ENCODE measurements at regions not wholly inside any gene's neighbourhood (a gene's known extent, or its start where the extent isn't known, plus 50 kb on each side); places are given as distances from the start of the nearest gene placed in this dataset.

- no peak overlapping the region for H2BK120ac ChIP-seq (ENCODE audit: low read depth, low read length)
- no peak overlapping the region for H2BK12ac ChIP-seq (ENCODE audit: low read length in 2 of 2)
- no peak overlapping the region for H2BK5ac ChIP-seq (ENCODE audit: low read depth, low read length, poor library complexity, severe bottlenecking)
- no peak overlapping the region for H4K91ac ChIP-seq (ENCODE audit: low read length)
- no peak overlapping the region for H3K4me3 ChIP-seq (ENCODE audit: insufficient read depth in 1 of 2, low read depth in 1 of 2, low read length in 2 of 2)
- no peak overlapping the region for H3K23ac ChIP-seq (ENCODE audit: low read length in 2 of 2)
- peaks cover 26% of the 10 kb centered on the region for H3K9me3 ChIP-seq (ENCODE audit: control insufficient read depth, low read length)
- 60% methylated on average over 1 of the region's 1 CpG for WGBS
- H4K8ac ChIP-seq (ENCODE audit: low read length): no peak overlapping the region
- H3K27me3 ChIP-seq (ENCODE audit: control insufficient read depth in 1 of 2, insufficient read depth in 1 of 2, low read length in 2 of 2): no peaks in the 10 kb centered on the region
- H3K4me2 ChIP-seq (ENCODE audit: low read length, poor library complexity, severe bottlenecking): no peak overlapping the region
- H3K4ac ChIP-seq (ENCODE audit: low read depth in 1 of 2, low read length in 2 of 2): no peak overlapping the region
- H3K4me1 ChIP-seq (ENCODE audit: control insufficient read depth, insufficient read depth, low read depth, low read length): no peaks in the 10 kb centered on the region
- H3K36me3 ChIP-seq (ENCODE audit: control insufficient read depth in 1 of 2, insufficient read depth in 2 of 2, low read depth in 1 of 2, low read length in 2 of 2): no peaks in the 10 kb centered on the region
- no peak overlapping the region for H2BK15ac ChIP-seq (ENCODE audit: low read depth, poor library complexity, severe bottlenecking)
- H3K9ac ChIP-seq (ENCODE audit: low read length): no peak overlapping the region
- H3K27ac ChIP-seq (ENCODE audit: low read length, poor library complexity, severe bottlenecking): no peak overlapping the region
- no peak overlapping the region for H3K18ac ChIP-seq (ENCODE audit: low read depth in 1 of 2, low read length in 2 of 2)
- H3K14ac ChIP-seq (ENCODE audit: low read length in 2 of 2): no peak overlapping the region
- no peak overlapping the region for H2AFZ ChIP-seq (ENCODE audit: low read depth, low read length)
- no peak for DNase-seq
- no peaks in the 10 kb centered on the region for H3K79me1 ChIP-seq (replicated peaks; ENCODE audit: low read length, poor library complexity, severe bottlenecking)
- H2AK5ac ChIP-seq (ENCODE audit: low read length, severe bottlenecking): no peak overlapping the region
Observed at GRCh38 chr18:42444349-42444748, 489.3 kb downstream of the PIK3C3 start.

- no peak overlapping the region for H3K27ac ChIP-seq (ENCODE audit: low read length, poor library complexity, severe bottlenecking)
- no peak overlapping the region for H3K14ac ChIP-seq (ENCODE audit: low read length in 2 of 2)
- no peak for DNase-seq
- no peak overlapping the region for H3K18ac ChIP-seq (ENCODE audit: low read depth in 1 of 2, low read length in 2 of 2)
- no peak overlapping the region for H3K4me3 ChIP-seq (ENCODE audit: insufficient read depth in 1 of 2, low read depth in 1 of 2, low read length in 2 of 2)
- H4K8ac ChIP-seq (ENCODE audit: low read length): no peak overlapping the region
- no peak overlapping the region for H2BK5ac ChIP-seq (ENCODE audit: low read depth, low read length, poor library complexity, severe bottlenecking)
- no peak overlapping the region for H3K4me2 ChIP-seq (ENCODE audit: low read length, poor library complexity, severe bottlenecking)
- H2BK120ac ChIP-seq (ENCODE audit: low read depth, low read length): no peak overlapping the region
- H3K4me1 ChIP-seq (ENCODE audit: control insufficient read depth, insufficient read depth, low read depth, low read length): no peaks in the 10 kb centered on the region
- no peak overlapping the region for H2AK5ac ChIP-seq (ENCODE audit: low read length, severe bottlenecking)
- H2BK15ac ChIP-seq (ENCODE audit: low read depth, poor library complexity, severe bottlenecking): no peak overlapping the region
- H2BK12ac ChIP-seq (ENCODE audit: low read length in 2 of 2): no peak overlapping the region
- H3K23ac ChIP-seq (ENCODE audit: low read length in 2 of 2): no peak overlapping the region
- H2AFZ ChIP-seq (ENCODE audit: low read depth, low read length): no peak overlapping the region
- no peaks in the 10 kb centered on the region for H3K27me3 ChIP-seq (ENCODE audit: control insufficient read depth in 1 of 2, insufficient read depth in 1 of 2, low read length in 2 of 2)
- 90% methylated on average over 2 of the region's 2 CpGs for WGBS
- no peaks in the 10 kb centered on the region for H3K36me3 ChIP-seq (ENCODE audit: control insufficient read depth in 1 of 2, insufficient read depth in 2 of 2, low read depth in 1 of 2, low read length in 2 of 2)
- peaks cover 26% of the 10 kb centered on the region for H3K9me3 ChIP-seq (ENCODE audit: control insufficient read depth, low read length)
- no peak overlapping the region for H3K4ac ChIP-seq (ENCODE audit: low read depth in 1 of 2, low read length in 2 of 2)
- H3K9ac ChIP-seq (ENCODE audit: low read length): no peak overlapping the region
- H4K91ac ChIP-seq (ENCODE audit: low read length): no peak overlapping the region
- H3K79me1 ChIP-seq (replicated peaks; ENCODE audit: low read length, poor library complexity, severe bottlenecking): no peaks in the 10 kb centered on the region
Observed at GRCh38 chr18:42445359-42445758, 490.3 kb downstream of the PIK3C3 start.

GRCh38 chr18:42446195-42446594 lies 491.2 kb downstream of the PIK3C3 start:
- DNase-seq: peak; percentile 90
- Histone ChIP-seq H3K18ac (ENCODE audit: low read depth in 1 of 2, low read length in 2 of 2) (no peak overlapping the region), H3K4me3 (ENCODE audit: insufficient read depth in 1 of 2, low read depth in 1 of 2, low read length in 2 of 2) (no peak overlapping the region), H3K79me1 (replicated peaks; ENCODE audit: low read length, poor library complexity, severe bottlenecking) (no peaks in the 10 kb centered on the region), H2BK15ac (ENCODE audit: low read depth, poor library complexity, severe bottlenecking) (no peak overlapping the region), H3K4me2 (ENCODE audit: low read length, poor library complexity, severe bottlenecking) (no peak overlapping the region), H3K27me3 (ENCODE audit: control insufficient read depth in 1 of 2, insufficient read depth in 1 of 2, low read length in 2 of 2) (no peaks in the 10 kb centered on the region), H2BK5ac (ENCODE audit: low read depth, low read length, poor library complexity, severe bottlenecking) (no peak overlapping the region), H3K23ac (ENCODE audit: low read length in 2 of 2) (no peak overlapping the region), H3K4me1 (ENCODE audit: control insufficient read depth, insufficient read depth, low read depth, low read length) (no peaks in the 10 kb centered on the region), H4K91ac (ENCODE audit: low read length) (no peak overlapping the region), H3K4ac (ENCODE audit: low read depth in 1 of 2, low read length in 2 of 2) (no peak overlapping the region), H2BK120ac (ENCODE audit: low read depth, low read length) (no peak overlapping the region), H2AK5ac (ENCODE audit: low read length, severe bottlenecking) (no peak overlapping the region), H3K9ac (ENCODE audit: low read length) (peak overlapping the region; percentile 50), H3K9me3 (ENCODE audit: control insufficient read depth, low read length) (peaks cover 26% of the 10 kb centered on the region), H2AFZ (ENCODE audit: low read depth, low read length) (no peak overlapping the region), H2BK12ac (ENCODE audit: low read length in 2 of 2) (no peak overlapping the region), H3K36me3 (ENCODE audit: control insufficient read depth in 1 of 2, insufficient read depth in 2 of 2, low read depth in 1 of 2, low read length in 2 of 2) (no peaks in the 10 kb centered on the region), H4K8ac (ENCODE audit: low read length) (no peak overlapping the region), H3K27ac (ENCODE audit: low read length, poor library complexity, severe bottlenecking) (peak overlapping the region; percentile 96), H3K14ac (ENCODE audit: low read length in 2 of 2) (no peak overlapping the region)

- WGBS: 95% methylated on average over 1 of the region's 1 CpG
- peak overlapping the region; percentile 97 for H2AK5ac ChIP-seq (ENCODE audit: low read length, severe bottlenecking)
Observed at GRCh38 chr18:42447688-42448087, 492.7 kb downstream of the PIK3C3 start.

More at GRCh38 chr18:42447688-42448087, 492.7 kb downstream of the PIK3C3 start:
- H2BK120ac ChIP-seq (ENCODE audit: low read depth, low read length): no peak overlapping the region
- no peak overlapping the region for H3K18ac ChIP-seq (ENCODE audit: low read depth in 1 of 2, low read length in 2 of 2)
- no peak overlapping the region for H2BK12ac ChIP-seq (ENCODE audit: low read length in 2 of 2)
- H3K14ac ChIP-seq (ENCODE audit: low read length in 2 of 2): no peak overlapping the region
- no peak for DNase-seq
- H3K79me1 ChIP-seq (replicated peaks; ENCODE audit: low read length, poor library complexity, severe bottlenecking): no peaks in the 10 kb centered on the region
- no peak overlapping the region for H3K4me2 ChIP-seq (ENCODE audit: low read length, poor library complexity, severe bottlenecking)
- no peak overlapping the region for H3K4ac ChIP-seq (ENCODE audit: low read depth in 1 of 2, low read length in 2 of 2)
- peak overlapping the region in 1 of 2 experiments; percentile 44 for H3K4me3 ChIP-seq (ENCODE audit: insufficient read depth in 1 of 2, low read depth in 1 of 2, low read length in 2 of 2)
- H3K27ac ChIP-seq (ENCODE audit: low read length, poor library complexity, severe bottlenecking): no peak overlapping the region
- H3K9me3 ChIP-seq (ENCODE audit: control insufficient read depth, low read length): peaks cover 26% of the 10 kb centered on the region
- H3K23ac ChIP-seq (ENCODE audit: low read length in 2 of 2): no peak overlapping the region
- no peak overlapping the region for H4K91ac ChIP-seq (ENCODE audit: low read length)
- no peaks in the 10 kb centered on the region for H3K4me1 ChIP-seq (ENCODE audit: control insufficient read depth, insufficient read depth, low read depth, low read length)
- H3K27me3 ChIP-seq (ENCODE audit: control insufficient read depth in 1 of 2, insufficient read depth in 1 of 2, low read length in 2 of 2): no peaks in the 10 kb centered on the region
- no peak overlapping the region for H4K8ac ChIP-seq (ENCODE audit: low read length)
- H3K36me3 ChIP-seq (ENCODE audit: control insufficient read depth in 1 of 2, insufficient read depth in 2 of 2, low read depth in 1 of 2, low read length in 2 of 2): no peaks in the 10 kb centered on the region
- H3K9ac ChIP-seq (ENCODE audit: low read length): no peak overlapping the region
- no peak overlapping the region for H2BK5ac ChIP-seq (ENCODE audit: low read depth, low read length, poor library complexity, severe bottlenecking)
- H2BK15ac ChIP-seq (ENCODE audit: low read depth, poor library complexity, severe bottlenecking): no peak overlapping the region
- H2AFZ ChIP-seq (ENCODE audit: low read depth, low read length): no peak overlapping the region

Measured in mesenchymal stem cell (in vitro differentiated cells and primary cell).